ENCODE measurements at regions not wholly inside any gene's neighbourhood (a gene's known extent, or its start where the extent isn't known, plus 50 kb on each side); places are given as distances from the start of the nearest gene placed in this dataset.

GRCh38 chrX:1909419-1910206 is 294.8 kb downstream of the ASMT start:
- 76 to 77% methylated on average over 13 of the region's 13 CpGs for WGBS, 2 experiments
- no peaks in the 10 kb centered on the region for H3K9me3 ChIP-seq (ENCODE audit: control insufficient read depth, low read length)
- no peaks in the 10 kb centered on the region for H3K4me1 ChIP-seq (ENCODE audit: control insufficient read depth, insufficient read depth, low read length)
- no peaks in the 10 kb centered on the region for H3K36me3 ChIP-seq (ENCODE audit: control insufficient read depth, insufficient read depth, low read length)
- no peak overlapping the region for H3K4me3 ChIP-seq (ENCODE audit: insufficient read depth, low read depth, low read length)
- no peaks in the 10 kb centered on the region for H3K27me3 ChIP-seq (ENCODE audit: control insufficient read depth, insufficient read depth, low read length, poor library complexity, severe bottlenecking)
- no peak overlapping the region for H3K27ac ChIP-seq (ENCODE audit: insufficient read depth, low read depth, low read length, poor library complexity, severe bottlenecking)

- no peaks in the 10 kb centered on the region for H3K4me1 ChIP-seq (ENCODE audit: control insufficient read depth, insufficient read depth, low read length)
- no peaks in the 10 kb centered on the region for H3K27me3 ChIP-seq (ENCODE audit: control insufficient read depth, insufficient read depth, low read length, poor library complexity, severe bottlenecking)
- no peak overlapping the region for H3K4me3 ChIP-seq (ENCODE audit: insufficient read depth, low read depth, low read length)
- 87 to 88% methylated on average over 2 of the region's 2 CpGs for WGBS, 2 experiments
- no peak overlapping the region for H3K27ac ChIP-seq (ENCODE audit: insufficient read depth, low read depth, low read length, poor library complexity, severe bottlenecking)
- no peaks in the 10 kb centered on the region for H3K36me3 ChIP-seq (ENCODE audit: control insufficient read depth, insufficient read depth, low read length)
- H3K9me3 ChIP-seq (ENCODE audit: control insufficient read depth, low read length), result no peaks in the 10 kb centered on the region
Measured at GRCh38 chrX:1910207-1910470, 295.3 kb downstream of the ASMT start.

GRCh38 chrX:1911401-1912128 is 296.7 kb downstream of the ASMT start:
- no peak overlapping the region for H3K27ac ChIP-seq (ENCODE audit: insufficient read depth, low read depth, low read length, poor library complexity, severe bottlenecking)
- no peaks in the 10 kb centered on the region for H3K4me1 ChIP-seq (ENCODE audit: control insufficient read depth, insufficient read depth, low read length)
- H3K27me3 ChIP-seq (ENCODE audit: control insufficient read depth, insufficient read depth, low read length, poor library complexity, severe bottlenecking), result no peaks in the 10 kb centered on the region
- H3K4me3 ChIP-seq (ENCODE audit: insufficient read depth, low read depth, low read length), result no peak overlapping the region
- H3K9me3 ChIP-seq (ENCODE audit: control insufficient read depth, low read length), result no peaks in the 10 kb centered on the region
- 86 to 89% methylated on average over 4 of the region's 5 CpGs for WGBS, 2 experiments
- no peaks in the 10 kb centered on the region for H3K36me3 ChIP-seq (ENCODE audit: control insufficient read depth, insufficient read depth, low read length)

- Histone ChIP-seq H3K4me1 (ENCODE audit: control insufficient read depth, insufficient read depth, low read length) (no peaks in the 10 kb centered on the region), H3K27ac (ENCODE audit: insufficient read depth, low read depth, low read length, poor library complexity, severe bottlenecking) (no peak overlapping the region)
- 91 to 94% methylated on average over 10 of the region's 10 CpGs for WGBS, 2 experiments
Measured at GRCh38 chrX:1912193-1912592, 297.3 kb downstream of the ASMT start.

GRCh38 chrX:1914606-1915365 is 299.9 kb downstream of the ASMT start:
- H3K9me3 ChIP-seq (ENCODE audit: control insufficient read depth, low read length), result no peaks in the 10 kb centered on the region
- H3K27me3 ChIP-seq (ENCODE audit: control insufficient read depth, insufficient read depth, low read length, poor library complexity, severe bottlenecking), result no peaks in the 10 kb centered on the region
- 88% methylated on average over 23 of the region's 23 CpGs for WGBS, 2 experiments
- H3K36me3 ChIP-seq (ENCODE audit: control insufficient read depth, insufficient read depth, low read length), result no peaks in the 10 kb centered on the region
- no peak overlapping the region for H3K27ac ChIP-seq (ENCODE audit: insufficient read depth, low read depth, low read length, poor library complexity, severe bottlenecking)
- H3K4me3 ChIP-seq (ENCODE audit: insufficient read depth, low read depth, low read length), result no peak overlapping the region
- H3K4me1 ChIP-seq (ENCODE audit: control insufficient read depth, insufficient read depth, low read length), result no peaks in the 10 kb centered on the region

More at GRCh38 chrX:1912193-1912592, 297.3 kb downstream of the ASMT start:
- Histone ChIP-seq H3K9me3 (ENCODE audit: control insufficient read depth, low read length) (no peaks in the 10 kb centered on the region), H3K27me3 (ENCODE audit: control insufficient read depth, insufficient read depth, low read length, poor library complexity, severe bottlenecking) (no peaks in the 10 kb centered on the region), H3K36me3 (ENCODE audit: control insufficient read depth, insufficient read depth, low read length) (no peaks in the 10 kb centered on the region), H3K4me3 (ENCODE audit: insufficient read depth, low read depth, low read length) (no peak overlapping the region)

GRCh38 chrX:1918780-1919179 is 303.9 kb downstream of the ASMT start:
- no peaks in the 10 kb centered on the region for H3K4me1 ChIP-seq (ENCODE audit: control insufficient read depth, insufficient read depth, low read length)
- 94 to 97% methylated on average over 8 of the region's 8 CpGs for WGBS, 2 experiments
- no peak overlapping the region for H3K4me3 ChIP-seq (ENCODE audit: insufficient read depth, low read depth, low read length)
- H3K27ac ChIP-seq (ENCODE audit: insufficient read depth, low read depth, low read length, poor library complexity, severe bottlenecking), result no peak overlapping the region
- no peaks in the 10 kb centered on the region for H3K9me3 ChIP-seq (ENCODE audit: control insufficient read depth, low read length)
- no peaks in the 10 kb centered on the region for H3K36me3 ChIP-seq (ENCODE audit: control insufficient read depth, insufficient read depth, low read length)
- no peaks in the 10 kb centered on the region for H3K27me3 ChIP-seq (ENCODE audit: control insufficient read depth, insufficient read depth, low read length, poor library complexity, severe bottlenecking)

- H3K4me3 ChIP-seq (ENCODE audit: insufficient read depth, low read depth, low read length), result no peak overlapping the region
- 0 to 2% methylated on average over 20 of the region's 20 CpGs for WGBS, 2 experiments
- H3K27me3 ChIP-seq (ENCODE audit: control insufficient read depth, insufficient read depth, low read length, poor library complexity, severe bottlenecking), result no peaks in the 10 kb centered on the region
- peaks cover 6% of the 10 kb centered on the region for H3K4me1 ChIP-seq (ENCODE audit: control insufficient read depth, insufficient read depth, low read length)
- no peaks in the 10 kb centered on the region for H3K36me3 ChIP-seq (ENCODE audit: control insufficient read depth, insufficient read depth, low read length)
- H3K9me3 ChIP-seq (ENCODE audit: control insufficient read depth, low read length), result no peaks in the 10 kb centered on the region
- peak overlapping the region; percentile 62 for H3K27ac ChIP-seq (ENCODE audit: insufficient read depth, low read depth, low read length, poor library complexity, severe bottlenecking)
Measured at GRCh38 chrX:1925053-1925481, 310.2 kb downstream of the ASMT start.

GRCh38 chrX:1928805-1929204 is 313.9 kb downstream of the ASMT start:
- H3K27ac ChIP-seq (ENCODE audit: insufficient read depth, low read depth, low read length, poor library complexity, severe bottlenecking), result no peak overlapping the region
- H3K9me3 ChIP-seq (ENCODE audit: control insufficient read depth, low read length), result no peaks in the 10 kb centered on the region
- H3K4me3 ChIP-seq (ENCODE audit: insufficient read depth, low read depth, low read length), result no peak overlapping the region
- H3K36me3 ChIP-seq (ENCODE audit: control insufficient read depth, insufficient read depth, low read length), result no peaks in the 10 kb centered on the region
- H3K27me3 ChIP-seq (ENCODE audit: control insufficient read depth, insufficient read depth, low read length, poor library complexity, severe bottlenecking), result no peaks in the 10 kb centered on the region
- 40 to 41% methylated on average over 9 to 10 of the region's 10 CpGs for WGBS, 2 experiments
- H3K4me1 ChIP-seq (ENCODE audit: control insufficient read depth, insufficient read depth, low read length), result peaks cover 6% of the 10 kb centered on the region

- WGBS, 2 experiments, result 83 to 90% methylated on average over 6 of the region's 6 CpGs
- no peak overlapping the region for H3K4me3 ChIP-seq (ENCODE audit: insufficient read depth, low read depth, low read length)
- H3K27me3 ChIP-seq (ENCODE audit: control insufficient read depth, insufficient read depth, low read length, poor library complexity, severe bottlenecking), result no peaks in the 10 kb centered on the region
- no peaks in the 10 kb centered on the region for H3K9me3 ChIP-seq (ENCODE audit: control insufficient read depth, low read length)
- H3K27ac ChIP-seq (ENCODE audit: insufficient read depth, low read depth, low read length, poor library complexity, severe bottlenecking), result no peak overlapping the region
- no peaks in the 10 kb centered on the region for H3K36me3 ChIP-seq (ENCODE audit: control insufficient read depth, insufficient read depth, low read length)
- H3K4me1 ChIP-seq (ENCODE audit: control insufficient read depth, insufficient read depth, low read length), result no peaks in the 10 kb centered on the region
Measured at GRCh38 chrX:1932231-1932630, 317.4 kb downstream of the ASMT start.

- Histone ChIP-seq H3K36me3 (ENCODE audit: control insufficient read depth, insufficient read depth, low read length) (no peaks in the 10 kb centered on the region), H3K27ac (ENCODE audit: insufficient read depth, low read depth, low read length, poor library complexity, severe bottlenecking) (no peak overlapping the region), H3K4me1 (ENCODE audit: control insufficient read depth, insufficient read depth, low read length) (no peaks in the 10 kb centered on the region), H3K4me3 (ENCODE audit: insufficient read depth, low read depth, low read length) (no peak overlapping the region), H3K9me3 (ENCODE audit: control insufficient read depth, low read length) (no peaks in the 10 kb centered on the region), H3K27me3 (ENCODE audit: control insufficient read depth, insufficient read depth, low read length, poor library complexity, severe bottlenecking) (no peaks in the 10 kb centered on the region)
- 95 to 98% methylated on average over 9 of the region's 9 CpGs for WGBS, 2 experiments
Measured at GRCh38 chrX:1933964-1934363, 319.1 kb downstream of the ASMT start.
